ENCODE measurements at regions not wholly inside any gene's neighbourhood (a gene's known extent, or its start where the extent isn't known, plus 50 kb on each side); places are given as distances from the start of the nearest gene placed in this dataset.

DNA sequence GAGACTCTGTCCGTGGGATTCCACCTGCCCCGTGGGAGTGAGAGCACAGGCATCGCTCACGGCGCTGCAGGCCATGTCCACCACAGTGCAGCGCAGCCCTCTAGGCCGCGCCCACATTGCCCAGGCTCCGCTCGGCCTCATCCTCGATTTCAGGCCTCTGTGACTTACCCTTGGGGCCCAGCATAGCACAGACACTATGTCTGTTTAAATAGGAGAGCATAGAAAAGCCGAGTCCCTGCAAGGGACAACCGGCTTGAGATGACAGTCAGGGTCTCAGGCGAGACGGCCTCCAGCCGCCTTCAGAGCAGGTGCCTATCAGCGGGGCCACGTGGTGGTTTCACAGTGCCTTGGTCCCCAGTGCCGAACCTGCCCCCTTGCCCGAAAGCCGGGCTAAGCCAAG, 56.9 kb upstream of the POFUT2 start:
- TF ChIP-seq CTCF (conservative IDR thresholded peaks at IDR 0.05; ENCODE audit: low read length) (no peak), EZH2phosphoT487 (IDR thresholded peaks at IDR 0.05; ENCODE audit: borderline replicate concordance, low read depth, low read length) (no peak)
- H4K20me1 ChIP-seq (ENCODE audit: insufficient read depth, low read length): no peaks in the 10 kb centered on the region
- no TSS peak for BruUV-seq (replicated peaks)
- H3K9me3 ChIP-seq (ENCODE audit: low read length): no peaks in the 10 kb centered on the region
- DNase-seq (ENCODE audit: low spot score): no peak
- intact Hi-C loops (cut with micrococcal nuclease; ENCODE audit: unreplicated experiment): no loop called here
- H3K4me2 ChIP-seq (ENCODE audit: low read length): no peak overlapping the region
- no peaks in the 10 kb centered on the region for H3K9me2 ChIP-seq (ENCODE audit: insufficient read depth, low read length)
- no peaks in the 10 kb centered on the region for H3K79me2 ChIP-seq (ENCODE audit: insufficient read depth, low read depth, low read length)
- H2AFZ ChIP-seq (ENCODE audit: low read length): no peak overlapping the region
- CTCF ChIA-PET (ENCODE audit: unreplicated experiment): no interaction called here
- no peak overlapping the region for H3K27ac ChIP-seq (ENCODE audit: low read depth, low read length, poor library complexity, severe bottlenecking)
- H3K4me1 ChIP-seq (ENCODE audit: insufficient read depth, low read length, poor library complexity, severe bottlenecking): no peaks in the 10 kb centered on the region
- no peak overlapping the region for H3K4me3 ChIP-seq (ENCODE audit: low read depth, low read length, poor library complexity, severe bottlenecking)
- no peaks in the 10 kb centered on the region for H3K36me3 ChIP-seq (ENCODE audit: insufficient read depth, low read length)
- POLR2A ChIA-PET: no interaction called here

DNA sequence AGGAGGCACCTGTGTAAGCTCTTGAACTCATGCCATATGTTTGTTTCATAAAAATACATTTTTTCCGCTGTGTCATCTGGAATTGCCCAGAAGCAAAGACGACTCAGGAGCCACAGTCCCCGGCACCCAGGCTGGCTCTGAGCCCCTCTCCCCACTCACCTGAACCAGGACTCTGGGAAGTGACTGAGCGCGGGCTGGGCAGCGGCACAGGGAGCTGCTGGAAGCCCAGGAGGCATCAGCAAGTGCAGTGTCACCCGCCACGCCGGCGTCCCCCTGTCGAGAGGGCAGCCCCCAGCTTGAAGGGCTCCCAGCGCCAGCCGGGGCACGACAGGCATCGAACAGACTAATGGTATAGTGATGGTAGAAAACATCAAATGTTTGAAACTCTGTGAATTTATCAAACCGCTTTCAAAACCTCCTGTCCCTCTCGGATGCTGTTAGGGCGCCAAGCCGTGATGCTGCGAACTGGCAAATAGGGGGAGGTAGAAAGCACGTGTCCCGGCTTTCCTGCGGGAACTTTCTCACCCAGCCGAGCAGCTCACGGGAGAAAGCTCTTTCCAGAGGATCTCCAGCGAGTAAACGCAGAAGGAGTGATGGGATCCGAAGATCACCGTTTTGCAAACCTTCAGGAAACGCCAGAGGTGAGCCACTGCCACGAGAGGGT, 57.8 kb upstream of the COL18A1 start:
- TF ChIP-seq CTCF (conservative IDR thresholded peaks at IDR 0.05; ENCODE audit: low read length): no peak
- Histone ChIP-seq H3K36me3 (ENCODE audit: insufficient read depth, low read length) (no peaks in the 10 kb centered on the region), H2AFZ (ENCODE audit: low read length) (no peak overlapping the region), H3K4me3 (ENCODE audit: low read depth, low read length, poor library complexity, severe bottlenecking) (no peak overlapping the region), H3K27ac (ENCODE audit: low read depth, low read length, poor library complexity, severe bottlenecking) (no peak overlapping the region), H3K4me1 (ENCODE audit: insufficient read depth, low read length, poor library complexity, severe bottlenecking) (no peaks in the 10 kb centered on the region), H4K20me1 (ENCODE audit: insufficient read depth, low read length) (no peaks in the 10 kb centered on the region), H3K79me2 (ENCODE audit: insufficient read depth, low read depth, low read length) (no peaks in the 10 kb centered on the region), H3K9me3 (ENCODE audit: low read length) (no peaks in the 10 kb centered on the region), H3K4me2 (ENCODE audit: low read length) (no peak overlapping the region), H3K9me2 (ENCODE audit: insufficient read depth, low read length) (no peaks in the 10 kb centered on the region)
- no TSS peak for BruUV-seq (replicated peaks)
- POLR2A ChIA-PET: no interaction called here
- CTCF ChIA-PET (ENCODE audit: unreplicated experiment): no interaction called here
- no peak for DNase-seq (ENCODE audit: low spot score)
- intact Hi-C loops (cut with micrococcal nuclease; ENCODE audit: unreplicated experiment): no loop called here

- no TSS peak for BruUV-seq (replicated peaks)
These were observed 57.1 kb upstream of the COL18A1 start for GRCh38 chr21:45347712-45348499.

More at GRCh38 chr21:45347712-45348499, 57.1 kb upstream of the COL18A1 start:
- H4K20me1 ChIP-seq (ENCODE audit: insufficient read depth, low read length): no peaks in the 10 kb centered on the region
- CTCF ChIA-PET (ENCODE audit: unreplicated experiment): no interaction called here
- H3K4me1 ChIP-seq (ENCODE audit: insufficient read depth, low read length, poor library complexity, severe bottlenecking): no peaks in the 10 kb centered on the region
- intact Hi-C loops (cut with micrococcal nuclease; ENCODE audit: unreplicated experiment): no loop called here
- TF ChIP-seq EZH2phosphoT487 (IDR thresholded peaks at IDR 0.05; ENCODE audit: borderline replicate concordance, low read depth, low read length) (no peak), CTCF (conservative IDR thresholded peaks at IDR 0.05; ENCODE audit: low read length) (no peak)
- H3K9me2 ChIP-seq (ENCODE audit: insufficient read depth, low read length): no peaks in the 10 kb centered on the region
- no peaks in the 10 kb centered on the region for H3K36me3 ChIP-seq (ENCODE audit: insufficient read depth, low read length)
- no peak overlapping the region for H3K4me2 ChIP-seq (ENCODE audit: low read length)
- no peaks in the 10 kb centered on the region for H3K9me3 ChIP-seq (ENCODE audit: low read length)
- no peaks in the 10 kb centered on the region for H3K79me2 ChIP-seq (ENCODE audit: insufficient read depth, low read depth, low read length)
- H3K27ac ChIP-seq (ENCODE audit: low read depth, low read length, poor library complexity, severe bottlenecking): no peak overlapping the region
- H3K4me3 ChIP-seq (ENCODE audit: low read depth, low read length, poor library complexity, severe bottlenecking): no peak overlapping the region
- no peak overlapping the region for H2AFZ ChIP-seq (ENCODE audit: low read length)
- POLR2A ChIA-PET: no interaction called here
- no peak for DNase-seq (ENCODE audit: low spot score)
